HCT116 (cell line): ENCODE measurements at regions not wholly inside any gene's neighbourhood (a gene's known extent, or its start where the extent isn't known, plus 50 kb on each side); places are given as distances from the start of the nearest gene placed in this dataset.
"Not testable (repeated sequence)": the region's sequence is repeated elsewhere in the genome, so short reads cannot be mapped to it uniquely, and the experiment has no call there.

ENCODE experiments used
- ATAC-seq: fragments of 200-7000 bp; cut with Tn5 transposase; 2 replicates; pipeline ENCODE4 v1.9.1; 2020; ENCODE audit warnings: mild to moderate bottlenecking, moderate library complexity
- BruUV-seq: library from RNA; stranded (reverse); fragments of 400-500 nt; replicated peaks from 2 replicates; lab custom pipeline; 2021; lab: Mats Ljungman, UMichigan
- CTCF ChIA-PET: fragments of 300-600 bp; sonication (Branson Sonifier 250); formaldehyde crosslinking; loops from one replicate; lab custom pipeline; 2021; ENCODE audit warnings: antibody characterized with exemption; lab: Charles Lee
- POLR2A ChIA-PET: fragments of 300-600, 350-600 bp; sonication (Branson Sonifier 250); formaldehyde crosslinking; loops from one replicate; lab custom pipeline; 2021; ENCODE audit warnings: antibody characterized with exemption; lab: Charles Lee
- RAD21 ChIA-PET, 2 experiments: fragments of 300-600 bp; sonication (Branson Sonifier 250); formaldehyde crosslinking; loops; one replicate each; lab custom pipeline; 2023; ENCODE audit warnings: low total read pairs in 2 of 2; ENCODE audit not compliant: uncharacterized antibody in 2 of 2, unreplicated experiment in 2 of 2, low non-redundant PET in 1 of 2; lab: Charles Lee
- DNase-seq: peaks from one replicate; pipeline ENCODE4 v3.0.0-alpha.2; 2010; ENCODE audit warnings: low read depth, low spot score
- H2AFZ ChIP-seq: fragments of 200-600 bp; shearing (Covaris generic), sonication (generic); 2 replicates; pipeline ENCODE4 v1.6.1; 2017; ENCODE audit warnings: low read depth, mixed run types, mixed read lengths, antibody characterized with exemption, low read length; ENCODE audit not compliant: poor library complexity, severe bottlenecking
- H3K27ac ChIP-seq: 2 replicates; pipeline ENCODE4 v1.5.1; 2012; ENCODE audit warnings: low read depth, low read length
- H3K27me3 ChIP-seq: fragments of 200-600 bp; sonication (generic); 2 replicates; pipeline ENCODE4 v1.6.1; 2016; ENCODE audit warnings: mixed run types, low read length, mixed read lengths; ENCODE audit not compliant: insufficient read depth
- H3K36me3 ChIP-seq, 2 experiments: fragments of 200-500 bp in 1 of 2; fragments of 200-600 bp in 1 of 2; sonication (Bioruptor generic) in 1 of 2; sonication (generic) in 1 of 2; 2 replicates each; pipeline versions ENCODE4 v1.5.1 to v1.6.1; 2014 to 2016; ENCODE audit warnings: low read length in 2 of 2, inconsistent platforms in 1 of 2, mixed read lengths in 1 of 2, mixed run types in 1 of 2; ENCODE audit not compliant: insufficient read depth in 2 of 2, control insufficient read depth in 1 of 2
- H3K4me1 ChIP-seq, 2 experiments: fragments of 200-600 bp in 1 of 2; sonication (generic) in 1 of 2; 2 replicates each; pipeline versions ENCODE4 v1.5.1 to v1.6.1; 2012 to 2017; ENCODE audit warnings: low read length in 2 of 2, inconsistent platforms in 1 of 2, mild to moderate bottlenecking in 1 of 2, mixed read lengths in 1 of 2, mixed run types in 1 of 2, moderate library complexity in 1 of 2; ENCODE audit not compliant: insufficient read depth in 2 of 2, control insufficient read depth in 1 of 2
- H3K4me2 ChIP-seq: fragments of 200-600 bp; sonication (generic); 2 replicates; pipeline ENCODE4 v1.6.1; 2017; ENCODE audit warnings: mixed run types, low read length, mixed read lengths
- H3K4me3 ChIP-seq, 2 experiments: fragments of 200-600 bp in 1 of 2; sonication (generic) in 1 of 2; replicated peaks in 1 of 2; 2 replicates each; pipeline ENCODE4 v1.5.1; 2011 to 2016; ENCODE audit warnings: low read length in 2 of 2, control low read depth in 1 of 2, low read depth in 1 of 2, mild to moderate bottlenecking in 1 of 2, mixed read lengths in 1 of 2, mixed run types in 1 of 2
- H3K79me2 ChIP-seq: fragments of 200-600 bp; sonication (generic); 2 replicates; pipeline ENCODE4 v1.6.1; 2017; ENCODE audit warnings: mild to moderate bottlenecking, mixed run types, low read length, moderate library complexity, mixed read lengths; ENCODE audit not compliant: insufficient read depth
- H3K9ac ChIP-seq: fragments of 200-600 bp; sonication (generic); 2 replicates; pipeline ENCODE4 v1.6.1; 2016; ENCODE audit warnings: low read length, mixed read lengths
- H3K9me2 ChIP-seq: fragments of 200-600 bp; sonication (generic), shearing (Covaris generic); 2 replicates; pipeline ENCODE4 v1.6.1; 2017; ENCODE audit warnings: mixed run types, mild to moderate bottlenecking, moderate library complexity; ENCODE audit not compliant: insufficient read depth
- H3K9me3 ChIP-seq, 2 experiments: fragments of 200-500 bp in 1 of 2; fragments of 200-600 bp in 1 of 2; sonication (Bioruptor generic) in 1 of 2; sonication (generic) in 1 of 2; 2 replicates each; pipeline ENCODE4 v1.6.1; 2014 to 2017; ENCODE audit warnings: low read length in 2 of 2, mixed read lengths in 2 of 2, inconsistent platforms in 1 of 2, low read depth in 1 of 2, mild to moderate bottlenecking in 1 of 2, mixed run types in 1 of 2, moderate library complexity in 1 of 2; ENCODE audit not compliant: control insufficient read depth in 1 of 2, insufficient read depth in 1 of 2
- H4K20me1 ChIP-seq: fragments of 200-600 bp; sonication (generic), shearing (Covaris generic); 2 replicates; pipeline ENCODE4 v1.6.1; 2017; ENCODE audit warnings: mixed run types, mild to moderate bottlenecking, moderate library complexity; ENCODE audit not compliant: insufficient read depth
- intact Hi-C: fragments of 100-400 bp; cut with micrococcal nuclease; formaldehyde crosslinking; loops from 2 replicates; pipeline ENCODE4 v1.10.0; 2022

- H3K9me2 ChIP-seq, DNase-seq, H3K27me3 ChIP-seq, H3K4me2 ChIP-seq, H3K9ac ChIP-seq, BruUV-seq, H3K9me3 ChIP-seq, H4K20me1 ChIP-seq, H3K4me1 ChIP-seq, CTCF ChIA-PET, RAD21 ChIA-PET, H3K36me3 ChIP-seq, H3K79me2 ChIP-seq, intact Hi-C loops, H3K27ac ChIP-seq, ATAC-seq, POLR2A ChIA-PET, H2AFZ ChIP-seq, H3K4me3 ChIP-seq: not testable (repeated sequence)
Observed at GRCh38 chr15:22713933-22714332, 72.5 kb upstream of the NIPA1 start.

DNA sequence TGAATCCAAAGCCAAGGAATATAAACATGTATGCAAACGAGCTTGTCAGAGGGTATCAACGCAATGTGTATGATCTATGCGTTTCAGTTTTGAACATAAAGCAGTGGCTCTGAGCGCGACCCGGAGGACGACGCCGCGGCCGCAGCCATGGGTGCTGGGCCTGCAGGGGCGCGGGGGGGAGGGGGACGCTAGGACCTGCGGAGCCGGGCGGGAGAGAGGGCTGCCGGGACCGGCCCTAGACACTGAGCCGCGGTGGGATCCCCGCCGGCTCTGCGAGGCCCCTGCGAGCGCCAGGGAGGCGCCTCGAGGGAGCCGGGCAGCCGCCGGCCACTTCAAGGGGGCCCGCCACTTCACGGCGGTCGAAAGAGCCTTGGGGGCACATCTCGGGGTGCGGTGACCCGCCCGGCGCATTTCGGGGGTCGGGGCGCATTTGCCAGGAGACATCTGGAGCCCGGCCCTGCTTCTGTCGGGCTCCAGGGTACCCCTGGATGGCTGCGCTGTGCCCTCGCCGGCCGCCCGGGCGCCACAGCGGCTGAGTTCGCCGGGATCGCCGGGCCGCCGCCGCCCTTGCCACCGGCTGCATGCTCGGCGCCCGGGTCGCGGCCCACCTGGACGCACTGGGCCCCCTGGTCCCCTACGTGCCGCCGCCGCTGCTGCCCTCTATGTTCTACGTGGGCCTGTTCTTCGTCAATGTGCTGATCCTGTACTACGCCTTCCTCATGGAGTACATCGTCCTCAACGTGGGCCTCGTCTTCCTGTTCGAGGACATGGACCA, 71.9 kb upstream of the NIPA1 start:
- H3K4me1 ChIP-seq, H4K20me1 ChIP-seq, RAD21 ChIA-PET, CTCF ChIA-PET, BruUV-seq, H3K9me2 ChIP-seq, H3K9me3 ChIP-seq, H3K27me3 ChIP-seq, DNase-seq, H3K4me3 ChIP-seq, intact Hi-C loops, H3K4me2 ChIP-seq, H3K27ac ChIP-seq, H3K79me2 ChIP-seq, POLR2A ChIA-PET, ATAC-seq, H2AFZ ChIP-seq, H3K36me3 ChIP-seq, H3K9ac ChIP-seq: not testable (repeated sequence)

- H2AFZ ChIP-seq, RAD21 ChIA-PET, H3K9me2 ChIP-seq, H3K4me3 ChIP-seq, DNase-seq, H3K4me1 ChIP-seq, intact Hi-C loops, H3K27ac ChIP-seq, H3K79me2 ChIP-seq, H3K27me3 ChIP-seq, POLR2A ChIA-PET, BruUV-seq, H3K4me2 ChIP-seq, ATAC-seq, H3K9ac ChIP-seq, CTCF ChIA-PET, H4K20me1 ChIP-seq, H3K9me3 ChIP-seq, H3K36me3 ChIP-seq: not testable (repeated sequence)
Observed at GRCh38 chr15:22715133-22715845, 71.2 kb upstream of the NIPA1 start.
